WERI-Rb-1 (cell line): ENCODE measurements at regions not wholly inside any gene's neighbourhood (a gene's known extent, or its start where the extent isn't known, plus 50 kb on each side); places are given as distances from the start of the nearest gene placed in this dataset.

Experiments
- DNase-seq: peaks from one replicate; pipeline ENCODE4 v3.0.0-alpha.2; 2020
- H3K27ac ChIP-seq: fragments of 250-450 bp; sonication (Bioruptor Pico); 2 replicates; pipeline ENCODE4 v1.5.1; 2020; ENCODE audit warnings: mild to moderate bottlenecking, moderate library complexity
- H3K27me3 ChIP-seq: fragments of 250-450 bp; sonication (Bioruptor Pico); 2 replicates; pipeline ENCODE4 v1.5.1; 2021; ENCODE audit warnings: mild to moderate bottlenecking, low read depth, moderate library complexity; ENCODE audit not compliant: insufficient read depth, severe bottlenecking
- H3K36me3 ChIP-seq: fragments of 250-450 bp; sonication (Bioruptor Pico); 2 replicates; pipeline ENCODE4 v1.5.1; 2020; ENCODE audit warnings: mild to moderate bottlenecking, moderate library complexity
- H3K4me3 ChIP-seq: 2 replicates; pipeline ENCODE4 v1.5.1; 2011; ENCODE audit warnings: low read depth, mild to moderate bottlenecking, control low read depth, low read length
- H3K9me3 ChIP-seq: fragments of 250-450 bp; sonication (Bioruptor Pico); 2 replicates; pipeline ENCODE4 v1.5.1; 2021; ENCODE audit warnings: mild to moderate bottlenecking, moderate library complexity; ENCODE audit not compliant: severe bottlenecking
- TF ChIP-seq, protein P1 (sequence below): IDR thresholded peaks from 2 replicates; pipeline ENCODE4 v1.5.1; 2011; ENCODE audit warnings: low read depth, mild to moderate bottlenecking, control low read depth, inconsistent platforms, low read length

DNA sequence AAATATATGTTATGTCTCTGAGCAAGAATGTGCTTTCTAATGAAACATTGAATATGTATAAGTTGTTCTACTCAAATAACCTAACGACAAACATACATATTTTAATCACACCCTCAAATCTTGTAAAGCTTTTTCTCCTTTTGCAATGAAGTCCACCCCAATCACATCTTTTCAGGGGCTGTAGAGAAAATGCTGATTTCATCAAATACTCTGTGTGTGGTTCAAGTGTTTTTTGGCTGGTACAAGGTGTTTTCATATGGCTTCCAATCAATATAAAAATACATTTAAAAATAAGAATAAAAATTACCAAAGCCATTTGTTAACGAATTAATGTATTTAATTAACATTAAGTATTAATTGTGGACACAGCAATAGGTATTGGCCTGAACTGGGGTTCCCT, 57.2 kb upstream of the TMEM196 start:
- no peaks in the 10 kb centered on the region for H3K36me3 ChIP-seq
- DNase-seq = no peak
- no peak overlapping the region for H3K4me3 ChIP-seq
- no peaks in the 10 kb centered on the region for H3K27me3 ChIP-seq
- no peaks in the 10 kb centered on the region for H3K9me3 ChIP-seq
- TF ChIP-seq, protein P1, sequence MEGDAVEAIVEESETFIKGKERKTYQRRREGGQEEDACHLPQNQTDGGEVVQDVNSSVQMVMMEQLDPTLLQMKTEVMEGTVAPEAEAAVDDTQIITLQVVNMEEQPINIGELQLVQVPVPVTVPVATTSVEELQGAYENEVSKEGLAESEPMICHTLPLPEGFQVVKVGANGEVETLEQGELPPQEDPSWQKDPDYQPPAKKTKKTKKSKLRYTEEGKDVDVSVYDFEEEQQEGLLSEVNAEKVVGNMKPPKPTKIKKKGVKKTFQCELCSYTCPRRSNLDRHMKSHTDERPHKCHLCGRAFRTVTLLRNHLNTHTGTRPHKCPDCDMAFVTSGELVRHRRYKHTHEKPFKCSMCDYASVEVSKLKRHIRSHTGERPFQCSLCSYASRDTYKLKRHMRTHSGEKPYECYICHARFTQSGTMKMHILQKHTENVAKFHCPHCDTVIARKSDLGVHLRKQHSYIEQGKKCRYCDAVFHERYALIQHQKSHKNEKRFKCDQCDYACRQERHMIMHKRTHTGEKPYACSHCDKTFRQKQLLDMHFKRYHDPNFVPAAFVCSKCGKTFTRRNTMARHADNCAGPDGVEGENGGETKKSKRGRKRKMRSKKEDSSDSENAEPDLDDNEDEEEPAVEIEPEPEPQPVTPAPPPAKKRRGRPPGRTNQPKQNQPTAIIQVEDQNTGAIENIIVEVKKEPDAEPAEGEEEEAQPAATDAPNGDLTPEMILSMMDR = no peak
- no peak overlapping the region for H3K27ac ChIP-seq
